GM18517 (cell line): ENCODE measurements at regions not wholly inside any gene's neighbourhood (a gene's known extent, or its start where the extent isn't known, plus 50 kb on each side); places are given as distances from the start of the nearest gene placed in this dataset.
"Not testable (repeated sequence)": the region's sequence is repeated elsewhere in the genome, so short reads cannot be mapped to it uniquely, and the experiment has no call there.

Source experiments
- ATAC-seq: cut with Tn5 transposase; IDR thresholded peaks from one replicate; pipeline ENCODE4 v1.9.1; 2021; ENCODE audit warnings: mild to moderate bottlenecking, moderate library complexity; ENCODE audit not compliant: unreplicated experiment

- ATAC-seq: no peak
Observed at GRCh38 chr17:71547904-71548303, 572.9 kb upstream of the SOX9 start.

- no peak for ATAC-seq
Observed at GRCh38 chr17:71548540-71549190, 572.2 kb upstream of the SOX9 start.

- ATAC-seq: no peak
Observed at GRCh38 chr17:71550675-71551074, 570.1 kb upstream of the SOX9 start.

- ATAC-seq: no peak
Observed at GRCh38 chr17:71553381-71553780, 567.4 kb upstream of the SOX9 start.

- ATAC-seq: no peak
Observed at GRCh38 chr17:71558901-71559300, 561.9 kb upstream of the SOX9 start.

DNA sequence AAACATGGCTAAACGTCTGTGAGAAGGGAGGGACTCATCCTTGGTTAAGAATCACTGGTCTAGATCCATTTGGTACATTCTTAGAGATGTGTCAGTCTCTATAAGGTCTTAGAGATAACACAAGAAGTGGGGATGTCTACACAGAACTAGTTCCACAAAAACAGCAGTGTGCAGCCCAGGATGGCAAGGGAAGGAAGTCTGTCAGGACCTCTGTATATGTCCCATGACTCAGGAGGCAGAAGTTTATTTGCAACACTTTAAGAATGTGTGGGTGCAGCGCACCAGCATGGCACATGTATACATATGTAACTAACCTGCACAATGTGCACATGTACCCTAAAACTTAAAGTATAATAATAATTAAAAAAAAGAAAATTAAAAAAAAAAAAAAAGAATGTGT, 548.5 kb upstream of the SOX9 start:
- ATAC-seq: no peak

GRCh38 chr17:71578446-71578845, 542.4 kb upstream of the SOX9 start:
- no peak for ATAC-seq

- ATAC-seq: no peak
Observed at GRCh38 chr17:71580220-71580619, 540.6 kb upstream of the SOX9 start.

- no peak for ATAC-seq
Observed at GRCh38 chr17:71585540-71585939, 535.3 kb upstream of the SOX9 start.

DNA sequence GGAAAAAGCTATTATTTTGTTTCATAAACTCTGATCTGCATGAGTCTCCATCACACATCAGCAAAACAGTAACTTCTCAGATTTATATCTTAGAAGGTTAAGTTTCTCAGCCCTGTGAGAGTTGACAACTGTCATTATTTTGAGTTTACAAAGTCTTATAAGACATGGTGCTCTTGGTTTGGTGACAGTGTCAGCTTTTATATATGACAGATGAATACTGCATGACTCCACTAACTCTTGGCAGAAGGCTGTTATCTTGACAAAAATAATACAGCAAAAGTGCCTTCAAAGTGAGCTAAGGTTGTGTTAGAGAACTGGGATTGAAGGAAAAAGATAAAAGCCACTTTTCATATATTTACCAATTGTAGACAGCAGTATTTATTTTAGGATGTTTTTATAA, 528.4 kb upstream of the SOX9 start:
- no peak for ATAC-seq

DNA sequence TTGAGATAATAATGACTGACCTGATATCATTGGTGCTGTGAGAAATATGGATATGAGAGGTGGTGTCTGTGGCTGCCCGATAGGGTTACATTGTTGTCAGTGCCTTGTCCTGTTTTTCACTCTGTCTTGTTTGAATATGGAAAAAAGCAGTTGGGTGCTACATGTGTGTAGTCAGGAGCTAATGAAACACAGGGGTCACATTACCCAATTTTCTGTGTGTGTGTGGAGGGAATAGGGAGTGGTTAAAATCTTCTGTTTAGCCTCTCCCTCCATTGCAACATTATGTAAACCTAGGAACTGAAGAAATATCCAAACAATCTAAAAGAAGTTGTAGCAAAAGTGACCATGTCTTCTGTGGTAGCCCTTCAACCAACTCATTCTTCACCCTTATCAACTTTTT, 527.7 kb upstream of the SOX9 start:
- ATAC-seq: no peak

DNA sequence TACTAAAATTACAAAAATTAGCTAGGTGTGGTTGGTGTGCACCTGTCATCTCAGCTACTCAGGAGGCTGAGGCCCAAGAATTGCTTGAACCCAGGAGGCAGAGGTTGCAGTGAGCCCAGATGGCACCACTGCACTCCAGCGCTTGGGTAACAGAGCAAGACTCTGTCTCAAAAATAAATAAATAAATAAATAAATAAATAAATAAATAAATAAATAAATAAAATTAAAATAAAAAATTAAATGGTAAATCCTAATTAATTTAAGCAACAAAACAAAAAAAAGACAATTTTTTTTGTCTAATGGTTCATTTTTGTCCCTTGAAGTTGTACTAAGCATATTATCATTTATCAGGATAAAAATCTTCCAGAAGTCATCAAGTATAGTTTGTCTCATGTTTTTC, 521.2 kb upstream of the SOX9 start:
- not testable (repeated sequence) for ATAC-seq

GRCh38 chr17:71600137-71600789, 520.6 kb upstream of the SOX9 start:
- no peak for ATAC-seq

DNA sequence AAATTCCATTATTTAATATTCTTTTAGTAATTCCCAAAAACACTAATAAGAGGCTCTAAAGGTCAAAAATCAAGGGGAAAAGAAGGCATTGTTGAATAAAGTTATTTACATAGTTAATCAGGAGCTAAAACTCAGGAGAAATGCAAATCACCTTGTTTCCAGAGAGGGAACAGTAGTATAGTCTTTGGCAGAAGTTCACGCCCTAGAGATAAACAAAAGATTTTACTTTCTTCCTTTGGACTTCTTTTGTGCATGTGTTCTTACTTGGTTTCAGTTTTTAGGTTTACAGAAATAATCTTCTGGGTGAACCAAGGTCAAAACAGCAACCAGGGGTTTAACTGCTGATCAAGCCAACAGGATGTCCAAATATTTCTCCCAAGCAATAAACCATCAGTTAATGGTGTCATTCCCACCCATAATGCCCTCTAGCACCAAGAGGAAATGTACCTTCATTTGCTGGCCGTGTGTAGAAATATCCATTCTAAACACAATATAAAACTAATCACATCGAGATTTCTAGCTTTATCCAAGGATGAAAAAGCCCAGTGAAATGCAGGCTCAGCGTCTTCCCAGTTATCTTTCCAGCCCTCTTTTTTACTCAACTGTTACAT, 518.8 kb upstream of the SOX9 start:
- ATAC-seq: no peak

DNA sequence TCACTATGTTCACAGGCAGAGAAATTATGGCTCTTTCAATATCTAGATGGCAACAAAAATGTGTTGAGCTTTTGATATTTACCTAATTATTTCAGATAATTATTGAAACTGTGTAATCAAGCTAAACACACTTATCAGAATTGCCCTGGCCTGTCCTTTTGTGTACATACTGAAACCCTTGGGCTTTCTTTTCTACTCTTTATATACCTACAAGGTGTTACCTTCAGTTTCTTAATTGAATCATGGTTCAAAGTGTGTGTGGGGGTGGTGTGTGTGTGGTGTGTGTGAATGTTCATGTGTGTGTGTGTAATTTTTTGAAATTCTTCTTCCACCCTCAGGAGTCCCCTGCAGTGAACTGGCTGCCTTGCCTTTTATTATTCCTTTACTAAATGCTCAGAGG, 506.8 kb upstream of the SOX9 start:
- ATAC-seq: no peak

DNA sequence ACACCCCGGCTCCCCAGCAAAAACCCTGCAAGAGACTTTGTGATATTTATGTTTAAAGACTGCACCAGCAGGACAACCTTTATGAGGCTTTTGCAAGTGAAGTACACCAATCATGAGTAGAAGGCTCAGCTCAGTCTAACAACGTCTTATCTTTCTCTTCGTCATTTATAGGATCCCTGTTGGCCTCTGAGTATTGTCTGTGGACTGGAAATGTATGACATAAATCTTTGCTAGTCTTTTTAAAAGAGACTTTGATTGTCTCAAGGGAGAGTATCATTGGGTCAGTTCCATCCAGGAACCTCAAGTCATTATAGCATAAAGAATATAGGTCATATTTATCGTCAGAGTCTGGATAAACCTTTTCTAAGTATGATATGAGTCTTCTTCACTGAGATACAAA, 505.0 kb upstream of the SOX9 start:
- ATAC-seq: no peak

DNA sequence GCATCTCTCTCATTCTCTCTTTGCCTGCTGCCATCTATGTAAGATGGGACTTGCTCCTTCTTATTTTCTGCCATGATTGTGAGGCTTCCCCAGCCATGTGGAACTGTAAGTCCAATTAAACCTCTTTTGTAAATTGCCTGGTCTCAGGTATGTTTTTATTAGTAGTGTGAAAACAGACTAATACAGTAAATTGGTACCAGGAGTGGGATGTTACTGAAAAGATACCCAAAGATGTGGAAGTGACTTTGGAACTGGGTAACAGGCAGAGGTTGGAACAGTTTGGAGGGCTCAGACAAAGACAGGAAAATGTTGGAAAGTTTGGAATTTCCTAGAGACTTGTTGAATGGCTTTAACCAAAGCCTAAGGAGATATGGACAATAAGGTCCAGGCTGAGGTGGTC, 503.1 kb upstream of the SOX9 start:
- ATAC-seq: not testable (repeated sequence)

- ATAC-seq: no peak
Observed at GRCh38 chr17:71625330-71625729, 495.5 kb upstream of the SOX9 start.

- no peak for ATAC-seq
Observed at GRCh38 chr17:71628306-71628705, 492.5 kb upstream of the SOX9 start.

DNA sequence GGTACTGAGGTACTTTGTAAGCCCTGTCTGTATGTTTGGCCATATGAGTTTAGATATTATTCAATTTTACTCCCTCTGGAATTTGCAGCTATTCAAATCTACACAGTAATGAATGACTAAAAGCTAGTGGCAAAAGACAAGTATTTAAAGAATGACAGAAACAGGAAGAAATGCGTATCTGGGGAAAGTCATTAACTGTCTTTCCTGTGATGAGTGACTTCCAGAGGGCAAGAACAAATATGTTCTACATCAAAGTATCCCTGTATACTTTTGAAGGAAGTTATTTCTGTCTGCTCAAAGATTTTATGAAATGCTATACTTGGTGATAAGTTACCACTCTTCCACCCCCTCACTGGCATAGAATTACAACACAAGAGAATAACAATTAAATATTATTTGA, 489.3 kb upstream of the SOX9 start:
- no peak for ATAC-seq

GRCh38 chr17:71632328-71632727, 488.5 kb upstream of the SOX9 start:
- no peak for ATAC-seq

DNA sequence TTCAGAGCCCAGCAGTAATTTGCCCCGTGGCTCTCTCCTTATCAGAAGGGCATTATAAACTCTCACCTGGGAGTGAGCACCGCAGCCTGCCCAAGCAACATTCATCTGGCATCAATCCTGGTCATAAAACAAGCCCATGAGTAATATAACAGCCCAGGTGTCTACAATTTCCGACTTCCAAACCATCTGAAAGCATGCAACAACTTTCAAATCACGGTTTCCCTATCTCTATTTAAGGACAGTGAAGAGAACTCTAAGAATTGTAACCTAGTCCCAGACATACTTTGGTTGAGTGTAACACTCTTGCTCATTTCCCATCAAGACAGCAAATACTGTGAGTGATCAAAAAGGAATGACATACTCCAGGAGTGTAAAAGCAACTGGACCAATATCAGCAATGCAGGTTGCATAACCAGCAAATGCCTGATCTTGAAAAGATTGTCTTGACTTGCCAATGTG, 487.4 kb upstream of the SOX9 start:
- no peak for ATAC-seq
